OCI-LY7 (cell line): ENCODE measurements at regions not wholly inside any gene's neighbourhood (a gene's known extent, or its start where the extent isn't known, plus 50 kb on each side); places are given as distances from the start of the nearest gene placed in this dataset.

Experiments
- BruUV-seq: library from RNA; stranded (reverse); fragments of 400-500 nt; replicated peaks from 2 replicates; lab custom pipeline; 2021; lab: Mats Ljungman, UMichigan
- CTCF ChIA-PET: fragments of 300-600 bp; sonication (Branson Sonifier 250); formaldehyde crosslinking; loops from one replicate; lab custom pipeline; 2022; ENCODE audit warnings: antibody characterized with exemption; ENCODE audit not compliant: unreplicated experiment; lab: Charles Lee
- POLR2A ChIA-PET: fragments of 300-600 bp; sonication (Branson Sonifier 250); formaldehyde crosslinking; loops from one replicate; lab custom pipeline; 2022; ENCODE audit warnings: antibody characterized with exemption; lab: Charles Lee
- DNase-seq: peaks from one replicate; pipeline ENCODE4 v3.0.0-alpha.2; 2015; ENCODE audit warnings: low spot score
- H2AFZ ChIP-seq: fragments of 200-600 bp; sonication (generic), shearing (Covaris generic); 2 replicates; pipeline ENCODE4 v1.6.1; 2014; ENCODE audit warnings: mild to moderate bottlenecking, antibody characterized with exemption, low read length, moderate library complexity
- H3K27ac ChIP-seq: fragments of 200-600 bp; sonication (generic); 2 replicates; pipeline ENCODE4 v1.5.1; 2014; ENCODE audit warnings: mixed run types, low read depth, mild to moderate bottlenecking, moderate library complexity, low read length, inconsistent platforms; ENCODE audit not compliant: poor library complexity, severe bottlenecking
- H3K36me3 ChIP-seq: fragments of 200-600 bp; sonication (generic); 2 replicates; pipeline ENCODE4 v1.6.1; 2014; ENCODE audit warnings: mild to moderate bottlenecking, antibody characterized with exemption, low read length, moderate library complexity, mixed read lengths; ENCODE audit not compliant: insufficient read depth
- H3K4me1 ChIP-seq: fragments of 200-600 bp; sonication (generic); 2 replicates; pipeline ENCODE4 v1.5.1; 2014; ENCODE audit warnings: mild to moderate bottlenecking, low read length; ENCODE audit not compliant: insufficient read depth, poor library complexity, severe bottlenecking
- H3K4me2 ChIP-seq: fragments of 200-600 bp; sonication (generic); 2 replicates; pipeline ENCODE4 v1.6.1; 2014; ENCODE audit warnings: mild to moderate bottlenecking, low read length
- H3K4me3 ChIP-seq: fragments of 200-600 bp; sonication (generic); 2 replicates; pipeline ENCODE4 v1.5.1; 2014; ENCODE audit warnings: mild to moderate bottlenecking, low read depth, low read length; ENCODE audit not compliant: poor library complexity, severe bottlenecking
- H3K79me2 ChIP-seq: fragments of 200-600 bp; sonication (generic); 2 replicates; pipeline ENCODE4 v1.6.1; 2016; ENCODE audit warnings: low read depth, mild to moderate bottlenecking, low read length, moderate library complexity, mixed read lengths; ENCODE audit not compliant: insufficient read depth
- H3K9me2 ChIP-seq: fragments of 200-600 bp; sonication (generic); 2 replicates; pipeline ENCODE4 v1.6.1; 2016; ENCODE audit warnings: mild to moderate bottlenecking, low read length, mixed read lengths; ENCODE audit not compliant: insufficient read depth
- H3K9me3 ChIP-seq: fragments of 200-600 bp; sonication (generic); 2 replicates; pipeline ENCODE4 v1.6.1; 2014; ENCODE audit warnings: mild to moderate bottlenecking, mixed run types, low read length, mixed read lengths
- H4K20me1 ChIP-seq: fragments of 200-600 bp; sonication (generic); 2 replicates; pipeline ENCODE4 v1.6.1; 2014; ENCODE audit warnings: mild to moderate bottlenecking, antibody characterized with exemption, low read length, moderate library complexity, mixed read lengths; ENCODE audit not compliant: insufficient read depth
- EZH2phosphoT487 ChIP-seq: fragments of 200-600 bp; sonication (generic); IDR thresholded peaks from 2 replicates; pipeline ENCODE4 v1.6.1; 2018; ENCODE audit warnings: low read depth, borderline replicate concordance, mild to moderate bottlenecking, mixed run types, antibody characterized with exemption, low read length, moderate library complexity, mixed read lengths
- intact Hi-C: fragments of 100-400 bp; cut with micrococcal nuclease; formaldehyde crosslinking; loops from one replicate; pipeline ENCODE4 v1.10.0; 2022; ENCODE audit not compliant: unreplicated experiment
- TF ChIP-seq, protein P1 (sequence below): fragments of 200-600 bp; sonication (generic); conservative IDR thresholded peaks from 2 replicates; pipeline ENCODE4 v1.5.1; 2014; ENCODE audit warnings: mild to moderate bottlenecking, antibody characterized with exemption, low read length, moderate library complexity, mixed read lengths

DNA sequence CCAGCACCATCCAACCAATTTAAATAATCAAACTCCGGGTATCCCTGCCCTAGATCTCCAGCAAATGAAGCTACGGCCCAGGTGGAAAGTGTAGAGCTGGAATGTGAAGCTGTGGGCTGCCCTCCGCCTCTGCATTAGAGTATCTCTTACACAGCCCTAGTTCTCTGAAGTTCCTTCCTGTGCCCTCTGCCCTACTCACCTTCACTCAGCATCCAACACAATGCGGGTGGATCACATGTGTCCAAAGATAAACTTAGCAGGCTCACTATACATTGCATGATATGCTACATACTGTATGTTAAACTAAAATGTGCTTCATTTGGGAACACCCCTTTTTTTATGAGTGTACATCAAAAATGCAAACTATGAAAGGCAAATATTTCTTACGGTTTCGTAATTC, 70.0 kb upstream of the RAD23B start:
- CTCF ChIA-PET: no interaction called here
- Histone ChIP-seq H3K27ac (no peak overlapping the region), H3K4me2 (no peak overlapping the region), H4K20me1 (no peaks in the 10 kb centered on the region), H3K9me2 (no peaks in the 10 kb centered on the region), H3K9me3 (no peaks in the 10 kb centered on the region), H3K79me2 (no peaks in the 10 kb centered on the region), H3K4me3 (no peak overlapping the region), H3K36me3 (no peaks in the 10 kb centered on the region), H3K4me1 (no peaks in the 10 kb centered on the region), H2AFZ (no peak overlapping the region)
- no peak for DNase-seq
- TF ChIP-seq EZH2phosphoT487: no peak
- TF ChIP-seq, protein P1, sequence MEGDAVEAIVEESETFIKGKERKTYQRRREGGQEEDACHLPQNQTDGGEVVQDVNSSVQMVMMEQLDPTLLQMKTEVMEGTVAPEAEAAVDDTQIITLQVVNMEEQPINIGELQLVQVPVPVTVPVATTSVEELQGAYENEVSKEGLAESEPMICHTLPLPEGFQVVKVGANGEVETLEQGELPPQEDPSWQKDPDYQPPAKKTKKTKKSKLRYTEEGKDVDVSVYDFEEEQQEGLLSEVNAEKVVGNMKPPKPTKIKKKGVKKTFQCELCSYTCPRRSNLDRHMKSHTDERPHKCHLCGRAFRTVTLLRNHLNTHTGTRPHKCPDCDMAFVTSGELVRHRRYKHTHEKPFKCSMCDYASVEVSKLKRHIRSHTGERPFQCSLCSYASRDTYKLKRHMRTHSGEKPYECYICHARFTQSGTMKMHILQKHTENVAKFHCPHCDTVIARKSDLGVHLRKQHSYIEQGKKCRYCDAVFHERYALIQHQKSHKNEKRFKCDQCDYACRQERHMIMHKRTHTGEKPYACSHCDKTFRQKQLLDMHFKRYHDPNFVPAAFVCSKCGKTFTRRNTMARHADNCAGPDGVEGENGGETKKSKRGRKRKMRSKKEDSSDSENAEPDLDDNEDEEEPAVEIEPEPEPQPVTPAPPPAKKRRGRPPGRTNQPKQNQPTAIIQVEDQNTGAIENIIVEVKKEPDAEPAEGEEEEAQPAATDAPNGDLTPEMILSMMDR: no peak
- POLR2A ChIA-PET: interaction anchor here (0.6 kb wide), 1 partner anchor 30 kb away, joined by 3 read pairs; no protein-coding TSS in a partner anchor
- BruUV-seq: no TSS peak
- intact Hi-C loops: no loop called here

DNA sequence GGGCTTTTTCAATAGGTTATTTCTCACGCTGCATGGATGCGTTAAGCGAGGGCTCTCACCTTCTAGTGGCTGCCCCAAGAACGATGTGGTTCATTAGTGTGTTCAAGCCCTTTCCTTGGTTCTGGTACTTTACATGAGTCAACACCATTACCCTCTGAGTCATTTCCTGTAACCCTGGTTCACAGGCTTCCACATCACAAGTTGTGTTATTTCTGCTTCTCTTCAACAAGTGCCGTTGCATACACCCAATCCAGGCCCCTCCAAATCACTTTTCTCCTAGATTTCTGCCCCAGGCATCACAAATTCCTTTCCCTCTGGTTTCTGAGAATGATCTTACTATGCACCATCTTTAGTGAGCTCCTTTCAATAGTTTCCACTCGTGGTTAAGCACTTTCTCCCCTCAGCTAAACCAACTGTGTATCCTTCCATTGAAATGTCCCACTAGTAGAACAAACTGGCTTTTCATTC, 69.5 kb upstream of the RAD23B start:
- DNase-seq: no peak
- CTCF ChIA-PET: no interaction called here
- intact Hi-C loops: no loop called here
- H3K4me2 ChIP-seq: no peak overlapping the region
- POLR2A ChIA-PET: interaction anchor here (0.6 kb wide), 1 partner anchor 31 kb away, joined by 3 read pairs; no protein-coding TSS in a partner anchor
- H3K36me3 ChIP-seq: no peaks in the 10 kb centered on the region
- H3K4me3 ChIP-seq: no peak overlapping the region
- no peaks in the 10 kb centered on the region for H3K9me3 ChIP-seq
- no peaks in the 10 kb centered on the region for H3K9me2 ChIP-seq
- no peak for TF ChIP-seq EZH2phosphoT487
- TF ChIP-seq, protein P1: no peak
- no peaks in the 10 kb centered on the region for H4K20me1 ChIP-seq
- H3K79me2 ChIP-seq: no peaks in the 10 kb centered on the region
- no peak overlapping the region for H3K27ac ChIP-seq
- no TSS peak for BruUV-seq
- no peaks in the 10 kb centered on the region for H3K4me1 ChIP-seq
- no peak overlapping the region for H2AFZ ChIP-seq

GRCh38 chr9:107214381-107214780, 68.7 kb upstream of the RAD23B start:
- Histone ChIP-seq H3K9me3 (no peaks in the 10 kb centered on the region), H3K4me2 (no peak overlapping the region), H3K4me1 (no peaks in the 10 kb centered on the region), H3K4me3 (no peak overlapping the region), H3K36me3 (no peaks in the 10 kb centered on the region), H3K79me2 (no peaks in the 10 kb centered on the region), H4K20me1 (no peaks in the 10 kb centered on the region), H3K27ac (no peak overlapping the region), H2AFZ (no peak overlapping the region), H3K9me2 (no peaks in the 10 kb centered on the region)
- intact Hi-C loops: no loop called here
- DNase-seq: no peak
- no peak for TF ChIP-seq EZH2phosphoT487
- TF ChIP-seq, protein P1: no peak
- ChIA-PET CTCF (no interaction called here), POLR2A (no interaction called here)
- no TSS peak for BruUV-seq
